GM19468 (cell line): ENCODE measurements at regions not wholly inside any gene's neighbourhood (a gene's known extent, or its start where the extent isn't known, plus 50 kb on each side); places are given as distances from the start of the nearest gene placed in this dataset.

Source experiments
- ATAC-seq: cut with Tn5 transposase; IDR thresholded peaks from one replicate; pipeline ENCODE4 v1.9.1; 2021; ENCODE audit warnings: mild to moderate bottlenecking, moderate library complexity, moderate number of reproducible peaks; ENCODE audit not compliant: unreplicated experiment; ENCODE audit errors: extremely low read depth

GRCh38 chr14:97723351-97723750, 926.2 kb downstream of the VRK1 start:
- no peak for ATAC-seq

- no peak for ATAC-seq
Observed at GRCh38 chr14:97723819-97724218, 926.6 kb downstream of the VRK1 start.

GRCh38 chr14:97724265-97724731, 927.1 kb downstream of the VRK1 start:
- no peak for ATAC-seq

GRCh38 chr14:97726676-97727075, 929.5 kb downstream of the VRK1 start:
- ATAC-seq: no peak

GRCh38 chr14:97730706-97731105, 933.5 kb downstream of the VRK1 start:
- ATAC-seq: no peak

GRCh38 chr14:97731800-97732199, 934.6 kb downstream of the VRK1 start:
- no peak for ATAC-seq

GRCh38 chr14:97747316-97747715, 950.1 kb downstream of the VRK1 start:
- ATAC-seq: no peak

- no peak for ATAC-seq
Observed at GRCh38 chr14:97748616-97749015, 951.4 kb downstream of the VRK1 start.

- no peak for ATAC-seq
Observed at GRCh38 chr14:97757491-97757890, 960.3 kb downstream of the VRK1 start.

- no peak for ATAC-seq
Observed at GRCh38 chr14:97760050-97760449, 962.9 kb downstream of the VRK1 start.

GRCh38 chr14:97762386-97762785, 965.2 kb downstream of the VRK1 start:
- ATAC-seq: no peak

GRCh38 chr14:97771340-97772045, 974.3 kb downstream of the VRK1 start:
- ATAC-seq: no peak

GRCh38 chr14:97773598-97773997, 976.4 kb downstream of the VRK1 start:
- no peak for ATAC-seq

- no peak for ATAC-seq
Observed at GRCh38 chr14:97776890-97777558, 979.8 kb downstream of the VRK1 start.

GRCh38 chr14:97777622-97778355, 980.6 kb downstream of the VRK1 start:
- no peak for ATAC-seq

GRCh38 chr14:97779140-97779539, 982.0 kb downstream of the VRK1 start:
- no peak for ATAC-seq

- ATAC-seq: no peak
Observed at GRCh38 chr14:97780804-97781203, 983.6 kb downstream of the VRK1 start.

GRCh38 chr14:97781961-97782360, 984.8 kb downstream of the VRK1 start:
- ATAC-seq: no peak

GRCh38 chr14:97782871-97783414, 985.8 kb downstream of the VRK1 start:
- no peak for ATAC-seq

GRCh38 chr14:97785495-97785894, 988.3 kb downstream of the VRK1 start:
- no peak for ATAC-seq

GRCh38 chr14:97788364-97788763, 991.2 kb downstream of the VRK1 start:
- no peak for ATAC-seq
